Epithelial cell of proximal tubule (primary cell): ENCODE measurements at regions not wholly inside any gene's neighbourhood (a gene's known extent, or its start where the extent isn't known, plus 50 kb on each side); places are given as distances from the start of the nearest gene placed in this dataset.

Source experiments
- DNase-seq: peaks from one replicate; pipeline ENCODE4 v3.0.0-alpha.2; 2011; ENCODE audit warnings: low read depth
- H3K4me3 ChIP-seq: 2 replicates; pipeline ENCODE4 v1.5.1; 2011; ENCODE audit warnings: low read depth, mild to moderate bottlenecking, low read length
- TF ChIP-seq, protein P1 (sequence below): conservative IDR thresholded peaks from 2 replicates; pipeline ENCODE4 v1.5.1; 2012; ENCODE audit warnings: low read depth, mild to moderate bottlenecking, low read length

DNA sequence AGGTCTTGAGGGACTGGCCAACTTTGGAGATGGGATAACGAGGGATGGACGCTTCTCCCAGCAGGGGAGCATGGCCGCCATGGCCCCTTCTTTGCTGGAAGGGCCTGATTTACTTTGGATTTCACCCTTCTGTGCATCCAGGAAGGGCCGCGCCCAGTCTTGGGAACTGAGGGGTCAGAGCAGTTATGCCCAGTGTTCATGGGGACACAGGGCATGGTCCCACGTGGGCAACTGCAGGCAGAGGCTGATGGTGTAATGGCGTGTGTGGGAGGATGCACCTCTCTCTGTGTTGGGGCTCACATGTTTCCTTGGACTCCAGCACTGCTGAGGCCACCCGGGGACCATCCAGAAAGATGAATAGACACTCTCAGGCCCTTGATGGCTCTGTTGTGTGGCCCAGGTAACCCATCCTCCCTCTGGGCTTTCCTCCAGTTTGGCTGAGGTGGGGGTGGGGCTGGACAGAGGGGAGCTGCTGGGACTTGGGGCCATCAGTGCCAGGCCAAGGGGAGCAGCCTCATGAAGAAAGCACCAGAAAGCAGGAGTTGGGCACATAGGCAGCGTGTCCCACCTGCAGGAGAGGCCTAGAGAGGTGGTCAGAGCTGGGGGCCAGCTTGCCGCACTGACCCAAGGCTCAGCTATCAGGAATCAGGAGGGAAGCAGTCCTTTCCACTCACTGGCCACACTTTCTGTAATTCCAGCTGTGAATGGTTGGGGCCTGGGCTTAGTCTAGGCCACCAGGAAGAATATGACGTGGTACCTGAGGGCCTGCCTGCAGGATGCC lies 1033.9 kb downstream of the TBC1D22A start:
- TF ChIP-seq, protein P1, sequence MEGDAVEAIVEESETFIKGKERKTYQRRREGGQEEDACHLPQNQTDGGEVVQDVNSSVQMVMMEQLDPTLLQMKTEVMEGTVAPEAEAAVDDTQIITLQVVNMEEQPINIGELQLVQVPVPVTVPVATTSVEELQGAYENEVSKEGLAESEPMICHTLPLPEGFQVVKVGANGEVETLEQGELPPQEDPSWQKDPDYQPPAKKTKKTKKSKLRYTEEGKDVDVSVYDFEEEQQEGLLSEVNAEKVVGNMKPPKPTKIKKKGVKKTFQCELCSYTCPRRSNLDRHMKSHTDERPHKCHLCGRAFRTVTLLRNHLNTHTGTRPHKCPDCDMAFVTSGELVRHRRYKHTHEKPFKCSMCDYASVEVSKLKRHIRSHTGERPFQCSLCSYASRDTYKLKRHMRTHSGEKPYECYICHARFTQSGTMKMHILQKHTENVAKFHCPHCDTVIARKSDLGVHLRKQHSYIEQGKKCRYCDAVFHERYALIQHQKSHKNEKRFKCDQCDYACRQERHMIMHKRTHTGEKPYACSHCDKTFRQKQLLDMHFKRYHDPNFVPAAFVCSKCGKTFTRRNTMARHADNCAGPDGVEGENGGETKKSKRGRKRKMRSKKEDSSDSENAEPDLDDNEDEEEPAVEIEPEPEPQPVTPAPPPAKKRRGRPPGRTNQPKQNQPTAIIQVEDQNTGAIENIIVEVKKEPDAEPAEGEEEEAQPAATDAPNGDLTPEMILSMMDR, result no peak
- DNase-seq, result no peak
- no peak overlapping the region for H3K4me3 ChIP-seq

DNA sequence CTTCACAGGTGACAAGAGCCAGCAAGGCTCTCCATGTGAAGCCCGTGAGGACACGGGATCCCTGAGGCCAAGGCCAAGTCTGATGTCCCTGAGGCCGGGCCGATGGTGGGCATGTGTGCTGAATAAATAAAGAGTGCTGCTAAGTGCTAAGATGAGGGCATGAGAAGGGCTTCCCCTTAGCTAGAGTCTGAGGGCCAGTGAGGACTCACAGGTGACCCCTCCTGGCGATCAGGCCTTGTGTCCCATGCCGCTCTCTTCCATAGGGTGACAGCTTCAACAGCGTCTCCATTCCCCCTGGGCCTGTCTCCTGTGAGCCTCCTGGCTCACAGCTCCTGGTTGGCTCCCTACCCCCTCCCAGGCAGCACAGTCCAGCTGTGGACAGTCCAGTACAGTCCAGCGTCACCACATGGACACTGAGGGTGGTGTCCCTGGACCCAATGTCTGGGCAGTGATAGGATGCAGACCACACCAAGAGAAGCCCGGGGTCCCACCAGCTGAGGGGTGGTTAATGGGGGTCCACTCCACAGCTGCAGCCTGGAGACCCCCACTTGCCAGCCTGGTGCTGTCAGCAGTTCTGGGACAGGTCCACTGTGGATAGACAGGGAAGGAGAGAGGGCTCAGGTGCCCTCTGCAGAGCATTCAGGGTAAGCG lies 1033.2 kb downstream of the TBC1D22A start:
- DNase-seq, result no peak
- TF ChIP-seq, protein P1, result no peak
- H3K4me3 ChIP-seq, result no peak overlapping the region

DNA sequence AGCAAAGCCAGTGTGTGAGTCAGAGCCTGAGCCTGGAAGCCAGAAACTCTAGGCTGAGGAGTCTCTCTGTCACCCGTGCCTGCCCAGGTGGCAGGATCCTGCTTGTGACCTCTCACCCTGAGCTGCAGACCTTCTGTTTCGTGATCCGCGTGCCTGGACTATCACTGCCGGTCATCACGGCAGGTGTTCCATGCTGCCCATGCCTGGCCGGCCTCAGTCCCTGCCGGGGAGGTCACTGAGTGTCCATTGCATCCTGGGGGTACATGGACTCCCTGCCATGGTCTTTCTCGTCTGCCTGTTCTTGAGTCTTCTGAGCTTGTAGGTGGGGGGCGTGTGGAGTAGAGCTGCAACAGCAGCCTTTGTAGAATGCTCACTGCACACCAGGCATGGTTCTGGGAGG lies 1032.4 kb downstream of the TBC1D22A start:
- H3K4me3 ChIP-seq, result no peak overlapping the region
- DNase-seq, result no peak
- TF ChIP-seq, protein P1, result no peak

DNA sequence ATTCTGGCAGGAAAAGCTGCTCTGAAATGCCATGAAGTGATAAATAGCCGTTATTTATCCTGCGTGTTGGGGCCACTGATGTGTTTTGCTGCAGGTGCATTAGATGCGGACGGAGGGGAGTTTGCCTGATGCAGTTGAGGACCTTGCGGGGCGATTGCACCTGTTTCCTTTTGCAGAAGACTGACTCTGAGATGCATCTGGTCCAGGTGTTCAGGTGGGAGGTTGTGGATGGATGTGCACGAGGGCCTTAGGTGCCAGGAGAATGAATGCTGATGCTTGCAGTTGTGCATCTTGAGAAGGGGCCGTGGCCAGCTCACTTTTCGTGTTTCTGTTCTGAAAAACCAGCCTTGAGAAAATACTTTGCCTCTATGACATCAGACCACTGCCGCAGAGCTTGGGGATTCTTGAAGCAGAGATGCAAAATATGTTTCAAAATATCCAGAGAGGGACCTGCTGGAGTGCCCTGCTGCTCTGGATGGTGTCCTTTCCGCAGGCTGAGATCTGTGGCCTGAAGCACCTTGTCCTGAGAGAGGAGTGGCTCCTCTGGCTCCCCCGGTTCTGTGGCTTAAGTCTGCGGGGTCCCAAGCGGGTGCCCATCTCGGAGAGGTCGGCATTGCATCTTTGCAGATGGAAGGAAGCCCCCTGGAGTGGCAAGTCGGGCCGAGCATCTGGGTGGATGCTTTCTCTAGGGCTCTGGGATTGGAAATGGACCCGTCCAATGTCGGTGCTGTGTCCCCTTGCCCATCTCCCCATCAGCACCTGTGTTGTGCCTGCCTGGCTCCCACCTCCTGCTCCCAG lies 1031.1 kb downstream of the TBC1D22A start:
- TF ChIP-seq, protein P1, result no peak
- no peak for DNase-seq
- no peak overlapping the region for H3K4me3 ChIP-seq

DNA sequence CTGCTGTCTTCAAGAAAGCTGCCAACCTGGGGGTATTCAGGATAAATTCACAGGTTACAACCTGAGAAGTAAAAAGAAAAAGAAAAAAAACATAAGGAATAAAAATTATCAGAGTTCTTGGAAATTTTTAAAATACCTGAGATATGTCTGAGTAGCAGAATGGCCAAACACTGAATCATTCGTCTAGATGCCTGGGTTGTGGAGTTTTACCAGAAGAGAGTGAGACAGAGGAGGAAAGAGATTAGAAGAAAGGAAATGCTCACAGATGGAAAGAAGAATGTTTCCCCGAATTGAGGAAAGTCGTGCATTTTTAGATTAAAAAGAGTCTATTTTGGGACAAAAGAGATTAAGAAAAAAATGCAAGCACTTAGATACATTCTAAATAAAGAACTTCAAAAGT lies 1026.7 kb downstream of the TBC1D22A start:
- TF ChIP-seq, protein P1, result no peak
- no peak overlapping the region for H3K4me3 ChIP-seq
- no peak for DNase-seq

DNA sequence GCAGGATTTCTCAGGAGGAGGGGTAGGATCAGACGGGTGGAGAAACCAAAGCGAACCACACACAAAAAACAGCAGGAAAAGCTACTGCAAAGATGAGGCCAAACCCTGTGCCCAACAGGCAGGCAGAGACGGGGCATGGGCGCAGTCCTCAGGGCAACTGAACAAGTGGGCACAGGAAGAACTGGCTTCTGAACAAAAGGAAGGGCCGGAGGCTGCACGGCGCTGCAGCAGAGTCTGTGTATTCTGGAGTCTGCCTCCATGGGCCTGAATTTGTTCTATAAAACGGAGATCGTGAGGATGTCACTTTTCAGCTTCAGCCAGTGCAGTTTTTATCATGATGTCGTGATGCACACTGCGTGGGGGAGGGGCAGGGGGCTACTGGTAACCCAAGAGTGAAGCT lies 1026.0 kb downstream of the TBC1D22A start:
- no peak for DNase-seq
- TF ChIP-seq, protein P1, result no peak
- H3K4me3 ChIP-seq, result no peak overlapping the region
